ENCODE measurements at regions not wholly inside any gene's neighbourhood (a gene's known extent, or its start where the extent isn't known, plus 50 kb on each side); places are given as distances from the start of the nearest gene placed in this dataset.
A peak's percentile ranks its signal among the peaks of the same experiment; 100 is the strongest.

- TF ChIP-seq, protein P1, sequence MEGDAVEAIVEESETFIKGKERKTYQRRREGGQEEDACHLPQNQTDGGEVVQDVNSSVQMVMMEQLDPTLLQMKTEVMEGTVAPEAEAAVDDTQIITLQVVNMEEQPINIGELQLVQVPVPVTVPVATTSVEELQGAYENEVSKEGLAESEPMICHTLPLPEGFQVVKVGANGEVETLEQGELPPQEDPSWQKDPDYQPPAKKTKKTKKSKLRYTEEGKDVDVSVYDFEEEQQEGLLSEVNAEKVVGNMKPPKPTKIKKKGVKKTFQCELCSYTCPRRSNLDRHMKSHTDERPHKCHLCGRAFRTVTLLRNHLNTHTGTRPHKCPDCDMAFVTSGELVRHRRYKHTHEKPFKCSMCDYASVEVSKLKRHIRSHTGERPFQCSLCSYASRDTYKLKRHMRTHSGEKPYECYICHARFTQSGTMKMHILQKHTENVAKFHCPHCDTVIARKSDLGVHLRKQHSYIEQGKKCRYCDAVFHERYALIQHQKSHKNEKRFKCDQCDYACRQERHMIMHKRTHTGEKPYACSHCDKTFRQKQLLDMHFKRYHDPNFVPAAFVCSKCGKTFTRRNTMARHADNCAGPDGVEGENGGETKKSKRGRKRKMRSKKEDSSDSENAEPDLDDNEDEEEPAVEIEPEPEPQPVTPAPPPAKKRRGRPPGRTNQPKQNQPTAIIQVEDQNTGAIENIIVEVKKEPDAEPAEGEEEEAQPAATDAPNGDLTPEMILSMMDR (IDR thresholded peaks at IDR 0.05; ENCODE audit: low read length), result peak; percentile 27
- no peak for TF ChIP-seq EZH2 (optimal IDR thresholded peaks at IDR 0.05; ENCODE audit: low read depth, low read length)
- no peak for TF ChIP-seq EZH2phosphoT487 (IDR thresholded peaks at IDR 0.05; ENCODE audit: low read length)
Measured at GRCh38 chrX:131741103-131741581, 197.3 kb downstream of the OR13H1 start.
